CD14-positive monocyte (primary cell): ENCODE measurements at regions not wholly inside any gene's neighbourhood (a gene's known extent, or its start where the extent isn't known, plus 50 kb on each side); places are given as distances from the start of the nearest gene placed in this dataset.

Experiments used
- DNase-seq, 3 donors: peaks; one replicate each; pipeline ENCODE4 v3.0.0-alpha.2; 2011 to 2022
- H2AFZ ChIP-seq: 2 replicates; pipeline ENCODE4 v1.6.0; 2012; ENCODE audit warnings: mild to moderate bottlenecking, low read depth, low read length, inconsistent platforms; ENCODE audit not compliant: insufficient read depth, poor library complexity, severe bottlenecking
- H3K27ac ChIP-seq, 2 donors: 1 replicate in 1 of 2; 2 replicates in 1 of 2; pipeline ENCODE4 v1.5.1; 2012 to 2013; ENCODE audit warnings: low read length in 2 of 2, control low read depth in 1 of 2, inconsistent platforms in 1 of 2, low read depth in 1 of 2, mild to moderate bottlenecking in 1 of 2
- H3K27me3 ChIP-seq, 2 donors: one replicate each; pipeline versions ENCODE4 v1.6.0 to v1.6.1; 2011 to 2013; ENCODE audit warnings: low read length in 2 of 2; ENCODE audit not compliant: control insufficient read depth in 2 of 2, insufficient read depth in 2 of 2
- H3K36me3 ChIP-seq, 2 donors: replicated peaks in 1 of 2; 1 replicate in 1 of 2; 2 replicates in 1 of 2; pipeline versions ENCODE4 v1.5.1 to v1.6.1; 2012 to 2013; ENCODE audit warnings: low read length in 2 of 2, control low read depth in 1 of 2, inconsistent platforms in 1 of 2, mild to moderate bottlenecking in 1 of 2; ENCODE audit not compliant: insufficient read depth in 2 of 2, control insufficient read depth in 1 of 2
- H3K4me1 ChIP-seq, 2 donors: 1 replicate in 1 of 2; 2 replicates in 1 of 2; pipeline versions ENCODE4 v1.5.1 to v1.6.1; 2012 to 2013; ENCODE audit warnings: low read length in 2 of 2, control low read depth in 1 of 2, inconsistent platforms in 1 of 2, mild to moderate bottlenecking in 1 of 2, moderate library complexity in 1 of 2; ENCODE audit not compliant: insufficient read depth in 2 of 2, control insufficient read depth in 1 of 2
- H3K4me2 ChIP-seq: replicated peaks from 2 replicates; pipeline ENCODE3; 2012; ENCODE audit warnings: low read length, moderate library complexity, mild to moderate bottlenecking; ENCODE audit not compliant: poor library complexity, severe bottlenecking; ENCODE audit errors: extremely low read depth
- H3K4me3 ChIP-seq, 3 experiments: fragments of 200-600 bp in 1 of 3; sonication (generic) in 1 of 3; replicated peaks in 1 of 3; 1 replicate in 2 of 3; 2 replicates in 1 of 3; pipeline ENCODE4 v1.5.1; 2011 to 2013; ENCODE audit warnings: low read length in 3 of 3, mild to moderate bottlenecking in 3 of 3, control low read depth in 2 of 3, low read depth in 2 of 3, inconsistent platforms in 1 of 3, moderate library complexity in 1 of 3
- H3K79me2 ChIP-seq: 2 replicates; pipeline ENCODE4 v1.6.0; 2012; ENCODE audit warnings: mild to moderate bottlenecking, control low read depth, inconsistent platforms, low read length, moderate library complexity; ENCODE audit not compliant: insufficient read depth
- H3K9ac ChIP-seq: 2 replicates; pipeline ENCODE4 v1.6.0; 2017; ENCODE audit warnings: low read length, mild to moderate bottlenecking; ENCODE audit not compliant: insufficient read depth, poor library complexity, severe bottlenecking
- H3K9me3 ChIP-seq, 2 donors: replicated peaks in 1 of 2; 1 replicate in 1 of 2; 2 replicates in 1 of 2; pipeline versions ENCODE4 v1.5.1 to v1.6.1; 2012 to 2013; ENCODE audit warnings: low read length in 2 of 2, control low read depth in 1 of 2; ENCODE audit not compliant: control insufficient read depth in 1 of 2, insufficient read depth in 1 of 2
- H4K20me1 ChIP-seq: 2 replicates; pipeline ENCODE4 v1.6.0; 2012; ENCODE audit warnings: mild to moderate bottlenecking, low read length, control low read depth, moderate library complexity; ENCODE audit not compliant: insufficient read depth
- H3K27ac Mint-ChIP-seq, 7 donors: one replicate each; pipeline ENCODE4 v1.8.0; 2020; ENCODE audit warnings: mild to moderate bottlenecking in 7 of 7, mixed read lengths in 7 of 7, moderate library complexity in 6 of 7, inconsistent platforms in 2 of 7
- H3K27me3 Mint-ChIP-seq, 3 donors: one replicate each; pipeline ENCODE4 v1.8.0; 2021 to 2022; ENCODE audit warnings: low read depth in 3 of 3, mild to moderate bottlenecking in 3 of 3, mixed read lengths in 3 of 3, moderate library complexity in 3 of 3, inconsistent platforms in 1 of 3
- H3K36me3 Mint-ChIP-seq, 2 donors: one replicate each; pipeline ENCODE4 v1.8.0; 2020; ENCODE audit warnings: mixed read lengths in 2 of 2, inconsistent platforms in 1 of 2, mild to moderate bottlenecking in 1 of 2
- H3K4me1 Mint-ChIP-seq: one replicate; pipeline ENCODE4 v1.8.0; 2020; ENCODE audit warnings: mild to moderate bottlenecking, mixed read lengths
- H3K4me3 Mint-ChIP-seq, 2 donors: one replicate each; pipeline ENCODE4 v1.8.0; 2020; ENCODE audit warnings: mild to moderate bottlenecking in 2 of 2, mixed read lengths in 2 of 2, moderate library complexity in 1 of 2
- H3K9me3 Mint-ChIP-seq, 7 donors: one replicate each; pipeline ENCODE4 v1.8.0; 2020 to 2022; ENCODE audit warnings: mixed read lengths in 7 of 7, mild to moderate bottlenecking in 6 of 7, moderate library complexity in 6 of 7, inconsistent platforms in 2 of 7
- WGBS: methylation state at CpG from one replicate; pipeline ENCODE4 v1.1.5; 2013; ENCODE audit warnings: missing lambda C conversion rate; ENCODE audit not compliant: insufficient coverage; 5-methylcytosine and 5-hydroxymethylcytosine counted together
- intact Hi-C, 2 donors: fragments of 100-400 bp; cut with micrococcal nuclease; formaldehyde crosslinking; loops; one replicate each; pipeline versions ENCODE4 v1.15.0 to v1.15.1; 2023
- TF ChIP-seq, protein P1 (sequence below): fragments of 200-600 bp; IDR thresholded peaks from one replicate; pipeline ENCODE4 v1.8.0; 2022; ENCODE audit warnings: antibody characterized with exemption, mild to moderate bottlenecking

GRCh38 chr6:97668716-97669115 is 385.7 kb upstream of the MMS22L start:
- H3K9ac ChIP-seq: no peak overlapping the region

GRCh38 chr6:97669191-97670031 is 386.4 kb upstream of the MMS22L start:
- Histone ChIP-seq H3K9me3 (no peaks in the 10 kb centered on the region), H3K79me2 (no peaks in the 10 kb centered on the region), H3K27ac (no peak overlapping the region), H3K4me3 (no peak overlapping the region), H3K4me1 (no peaks in the 10 kb centered on the region), H3K4me2 (no peak overlapping the region), H2AFZ (no peak overlapping the region), H3K36me3 (no peaks in the 10 kb centered on the region), H3K9ac (no peak overlapping the region), H4K20me1 (no peaks in the 10 kb centered on the region), H3K27me3 (no peaks in the 10 kb centered on the region)
- Mint-ChIP-seq H3K27ac (no peak overlapping the region), H3K36me3 (no peaks in the 10 kb centered on the region), H3K4me3 (no peak overlapping the region), H3K9me3 (no peaks in the 10 kb centered on the region), H3K4me1 (no peaks in the 10 kb centered on the region), H3K27me3 (peaks cover 0 to 2% (median 2%) of the 10 kb centered on the region in 3 donors)
- TF ChIP-seq, protein P1, sequence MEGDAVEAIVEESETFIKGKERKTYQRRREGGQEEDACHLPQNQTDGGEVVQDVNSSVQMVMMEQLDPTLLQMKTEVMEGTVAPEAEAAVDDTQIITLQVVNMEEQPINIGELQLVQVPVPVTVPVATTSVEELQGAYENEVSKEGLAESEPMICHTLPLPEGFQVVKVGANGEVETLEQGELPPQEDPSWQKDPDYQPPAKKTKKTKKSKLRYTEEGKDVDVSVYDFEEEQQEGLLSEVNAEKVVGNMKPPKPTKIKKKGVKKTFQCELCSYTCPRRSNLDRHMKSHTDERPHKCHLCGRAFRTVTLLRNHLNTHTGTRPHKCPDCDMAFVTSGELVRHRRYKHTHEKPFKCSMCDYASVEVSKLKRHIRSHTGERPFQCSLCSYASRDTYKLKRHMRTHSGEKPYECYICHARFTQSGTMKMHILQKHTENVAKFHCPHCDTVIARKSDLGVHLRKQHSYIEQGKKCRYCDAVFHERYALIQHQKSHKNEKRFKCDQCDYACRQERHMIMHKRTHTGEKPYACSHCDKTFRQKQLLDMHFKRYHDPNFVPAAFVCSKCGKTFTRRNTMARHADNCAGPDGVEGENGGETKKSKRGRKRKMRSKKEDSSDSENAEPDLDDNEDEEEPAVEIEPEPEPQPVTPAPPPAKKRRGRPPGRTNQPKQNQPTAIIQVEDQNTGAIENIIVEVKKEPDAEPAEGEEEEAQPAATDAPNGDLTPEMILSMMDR: no peak
- intact Hi-C loops: no loop called here
- no peak for DNase-seq
- WGBS: 7% methylated on average over 3 of the region's 15 CpGs

More at GRCh38 chr6:97668716-97669115, 385.7 kb upstream of the MMS22L start:
- H3K36me3 ChIP-seq: no peaks in the 10 kb centered on the region
- no peaks in the 10 kb centered on the region for H3K27me3 ChIP-seq
- Mint-ChIP-seq H3K27ac (no peak overlapping the region), H3K4me1 (no peaks in the 10 kb centered on the region), H3K4me3 (no peak overlapping the region), H3K27me3 (peaks cover 0 to 2% (median 2%) of the 10 kb centered on the region in 3 donors), H3K9me3 (no peaks in the 10 kb centered on the region), H3K36me3 (no peaks in the 10 kb centered on the region)
- H4K20me1 ChIP-seq: no peaks in the 10 kb centered on the region
- H3K9me3 ChIP-seq: no peaks in the 10 kb centered on the region
- intact Hi-C loops: no loop called here
- WGBS: 63% methylated on average over 2 of the region's 11 CpGs
- H3K4me3 ChIP-seq: no peak overlapping the region
- H2AFZ ChIP-seq: no peak overlapping the region
- no peak for DNase-seq
- TF ChIP-seq, protein P1: no peak
- no peak overlapping the region for H3K4me2 ChIP-seq
- no peak overlapping the region for H3K27ac ChIP-seq
- H3K4me1 ChIP-seq: no peaks in the 10 kb centered on the region
- no peaks in the 10 kb centered on the region for H3K79me2 ChIP-seq
